IMR-90 (cell line): ENCODE measurements at regions not wholly inside any gene's neighbourhood (a gene's known extent, or its start where the extent isn't known, plus 50 kb on each side); places are given as distances from the start of the nearest gene placed in this dataset.

Source experiments
- ATAC-seq: fragments of 200-7000 bp; cut with Tn5 transposase; 2 replicates; pipeline ENCODE4 v1.9.1; 2020; ENCODE audit warnings: low read depth, mild to moderate bottlenecking, moderate library complexity
- BruUV-seq: library from RNA; stranded (reverse); fragments of 400-500 nt; replicated peaks from 2 replicates; lab custom pipeline; 2021; lab: Mats Ljungman, UMichigan
- CTCF ChIA-PET: fragments of 300-600 bp; formaldehyde crosslinking; extraction: SDS; loops from one replicate; lab custom pipeline; 2021; ENCODE audit warnings: antibody characterized with exemption; lab: Yijun Ruan, JAX
- POLR2A ChIA-PET: fragments of 300-600 bp; sonication (Branson Sonifier 250); formaldehyde crosslinking; loops from one replicate; lab custom pipeline; 2022; ENCODE audit warnings: antibody characterized with exemption; ENCODE audit not compliant: unreplicated experiment; lab: Charles Lee
- DNase-seq: peaks from one replicate; pipeline ENCODE4 v3.0.0; 2013
- H2AFZ ChIP-seq: replicated peaks from 2 replicates; pipeline ENCODE3; 2013; ENCODE audit warnings: low read length, mild to moderate bottlenecking; ENCODE audit not compliant: poor library complexity
- H2AK5ac ChIP-seq: 2 replicates; pipeline ENCODE4 v1.6.1; 2013; ENCODE audit warnings: low read depth, low read length, inconsistent platforms
- H2AK9ac ChIP-seq: replicated peaks from 2 replicates; pipeline ENCODE3; 2013; ENCODE audit warnings: mild to moderate bottlenecking, low read depth, low read length, moderate library complexity; ENCODE audit not compliant: poor library complexity
- H2BK120ac ChIP-seq: 2 replicates; pipeline ENCODE4 v1.6.1; 2013; ENCODE audit warnings: low read depth, low read length, inconsistent platforms
- H2BK15ac ChIP-seq: 3 replicates; pipeline ENCODE4 v1.6.1; 2013; ENCODE audit warnings: low read depth, low read length, inconsistent platforms
- H2BK20ac ChIP-seq: 2 replicates; pipeline ENCODE4 v1.6.1; 2013; ENCODE audit warnings: low read depth, mild to moderate bottlenecking, inconsistent platforms, low read length, moderate library complexity
- H2BK5ac ChIP-seq: 2 replicates; pipeline ENCODE4 v1.6.1; 2013; ENCODE audit warnings: mild to moderate bottlenecking, low read depth, low read length, inconsistent platforms; ENCODE audit not compliant: poor library complexity, severe bottlenecking
- H3K14ac ChIP-seq: replicated peaks from 2 replicates; pipeline ENCODE4 v1.6.1; 2013; ENCODE audit warnings: low read depth, low read length, inconsistent platforms
- H3K18ac ChIP-seq: 2 replicates; pipeline ENCODE4 v1.6.1; 2013; ENCODE audit warnings: low read depth, low read length, control low read depth
- H3K23ac ChIP-seq: 2 replicates; pipeline ENCODE4 v1.6.1; 2013; ENCODE audit warnings: low read depth, low read length, inconsistent platforms
- H3K27ac ChIP-seq: 2 replicates; pipeline ENCODE4 v1.5.1; 2013; ENCODE audit warnings: mild to moderate bottlenecking, control low read depth, low read length; ENCODE audit not compliant: insufficient read depth
- H3K27me3 ChIP-seq: 2 replicates; pipeline ENCODE4 v1.6.1; 2013; ENCODE audit warnings: low read length; ENCODE audit not compliant: control insufficient read depth, insufficient read depth
- H3K36me3 ChIP-seq: 2 replicates; pipeline ENCODE4 v1.6.1; 2013; ENCODE audit warnings: low read length, mixed read lengths; ENCODE audit not compliant: control insufficient read depth, insufficient read depth
- H3K4ac ChIP-seq: 2 replicates; pipeline ENCODE4 v1.6.1; 2013; ENCODE audit warnings: low read depth, low read length, inconsistent platforms
- H3K4me1 ChIP-seq: 2 replicates; pipeline ENCODE4 v1.6.1; 2013; ENCODE audit warnings: low read length, mixed read lengths; ENCODE audit not compliant: control insufficient read depth, insufficient read depth
- H3K4me2 ChIP-seq: 2 replicates; pipeline ENCODE4 v1.6.1; 2013; ENCODE audit warnings: low read depth, mild to moderate bottlenecking, control low read depth, low read length, moderate library complexity
- H3K4me3 ChIP-seq: 2 replicates; pipeline ENCODE4 v1.5.1; 2013; ENCODE audit warnings: low read depth, mild to moderate bottlenecking, control low read depth, low read length, moderate library complexity; ENCODE audit not compliant: insufficient read depth
- H3K56ac ChIP-seq: 2 replicates; pipeline ENCODE4 v1.6.1; 2013; ENCODE audit warnings: low read length, inconsistent platforms; ENCODE audit not compliant: insufficient read depth; ENCODE audit errors: extremely low read depth
- H3K79me1 ChIP-seq, 2 experiments: 2 replicates each; pipeline ENCODE4 v1.6.1; 2013; ENCODE audit warnings: low read length in 2 of 2, inconsistent platforms in 1 of 2, low read depth in 1 of 2
- H3K9ac ChIP-seq: 2 replicates; pipeline ENCODE4 v1.6.1; 2013; ENCODE audit warnings: low read depth, low read length, control low read depth
- H3K9me1 ChIP-seq: 2 replicates; pipeline ENCODE4 v1.6.1; 2013; ENCODE audit warnings: low read length, inconsistent platforms; ENCODE audit not compliant: insufficient read depth
- H3K9me3 ChIP-seq: 2 replicates; pipeline ENCODE4 v1.6.1; 2013; ENCODE audit warnings: low read length; ENCODE audit not compliant: control insufficient read depth, insufficient read depth
- H4K20me1 ChIP-seq: 2 replicates; pipeline ENCODE4 v1.6.1; 2013; ENCODE audit warnings: low read length, inconsistent platforms; ENCODE audit not compliant: insufficient read depth
- H4K5ac ChIP-seq: 2 replicates; pipeline ENCODE4 v1.6.1; 2013; ENCODE audit warnings: mild to moderate bottlenecking, low read depth, low read length, control low read depth
- H4K8ac ChIP-seq, 2 experiments: 2 replicates each; pipeline ENCODE4 v1.6.1; 2013; ENCODE audit warnings: low read depth in 2 of 2, low read length in 2 of 2, control low read depth in 1 of 2, inconsistent platforms in 1 of 2
- H4K91ac ChIP-seq: 2 replicates; pipeline ENCODE4 v1.6.1; 2013; ENCODE audit warnings: low read depth, low read length, inconsistent platforms; ENCODE audit not compliant: insufficient read depth
- CEBPB ChIP-seq: IDR thresholded peaks from 2 replicates; pipeline ENCODE4 v1.6.1; 2012; ENCODE audit warnings: low read depth, low read length, improper control_type of control experiment
- MAFK ChIP-seq: IDR thresholded peaks from 2 replicates; pipeline ENCODE4 v1.6.1; 2012; ENCODE audit warnings: low read depth, low read length, improper control_type of control experiment
- MXI1 ChIP-seq: IDR thresholded peaks from 2 replicates; pipeline ENCODE4 v1.6.1; 2012; ENCODE audit warnings: low read depth, mild to moderate bottlenecking, low read length, moderate library complexity, borderline replicate concordance
- WGBS, 2 experiments: methylation state at CpG; one replicate each; pipeline versions ENCODE4 v1.1.5 to v1.1.7; 2013; ENCODE audit warnings: missing lambda C conversion rate in 2 of 2; ENCODE audit not compliant: insufficient read length in 1 of 2; ENCODE audit errors: extremely low coverage in 2 of 2; 5-methylcytosine and 5-hydroxymethylcytosine counted together
- dilution Hi-C: fragments of 300-500 bp; cut with HindIII; formaldehyde crosslinking; loops from one replicate; pipeline ENCODE4 v1.14.3; 2018; ENCODE audit warnings: low sequenced_read_pairs; ENCODE audit not compliant: unreplicated experiment
- in situ Hi-C: fragments of 300-500 bp; cut with MboI; formaldehyde crosslinking; loops from 3 replicates; pipeline ENCODE4 v1.14.3; 2019; ENCODE audit warnings: low sequenced_read_pairs, inconsistent platforms, mixed read lengths
- intact Hi-C: fragments of 100-400 bp; cut with micrococcal nuclease; formaldehyde crosslinking; loops from 2 replicates; pipeline ENCODE4 v1.10.0; 2022

GRCh38 chr7:139159900-139160675 lies 50.6 kb upstream of the ZC3HAV1 start:
- no TSS peak for BruUV-seq

More at GRCh38 chr7:139159900-139160675, 50.6 kb upstream of the ZC3HAV1 start:
- ChIA-PET CTCF (no interaction called here), POLR2A (no interaction called here)
- Histone ChIP-seq H4K20me1 (no peaks in the 10 kb centered on the region), H3K4ac (no peak overlapping the region), H3K23ac (no peak overlapping the region), H3K56ac (no peak overlapping the region), H2BK120ac (no peak overlapping the region), H4K8ac (no peak overlapping the region), H3K27me3 (no peaks in the 10 kb centered on the region), H3K4me2 (no peak overlapping the region), H2BK15ac (no peak overlapping the region), H2AFZ (no peak overlapping the region), H3K79me1 (no peaks in the 10 kb centered on the region), H3K4me3 (no peak overlapping the region), H3K14ac (no peak overlapping the region), H3K9me1 (no peaks in the 10 kb centered on the region), H2BK20ac (no peak overlapping the region), H2BK5ac (no peak overlapping the region), H3K9me3 (no peaks in the 10 kb centered on the region), H2AK9ac (no peak overlapping the region), H3K4me1 (no peaks in the 10 kb centered on the region), H3K18ac (no peak overlapping the region), H4K91ac (no peak overlapping the region), H3K27ac (no peak overlapping the region), H3K36me3 (peaks cover 1% of the 10 kb centered on the region; the same call in 1 of the 2 replicates), H4K5ac (no peak overlapping the region), H2AK5ac (no peak overlapping the region), H3K9ac (no peak overlapping the region)
- in situ Hi-C loops (no loop called here), intact Hi-C loops (no loop called here), dilution Hi-C loops (no loop called here)
- no peak for TF ChIP-seq MXI1
- TF ChIP-seq CEBPB = peak; percentile 60; the same call in 1 of the 2 replicates
- TF ChIP-seq MAFK = peak; percentile 41; the same call in 1 of the 2 replicates
- 100% methylated on average over 2 of the region's 10 CpGs; no CpG with 5 or more reads in 1 of the 2 experiments for WGBS, 2 experiments
- ATAC-seq (no peak), DNase-seq (peak; percentile 2)
